SK-N-SH (cell line): ENCODE measurements at regions not wholly inside any gene's neighbourhood (a gene's known extent, or its start where the extent isn't known, plus 50 kb on each side); places are given as distances from the start of the nearest gene placed in this dataset.

ENCODE experiments used
- CTCF ChIA-PET: fragments of 300-600, 350-600 bp; formaldehyde crosslinking; extraction: SDS; loops from one replicate; lab custom pipeline; 2021; lab: Yijun Ruan, JAX
- POLR2A ChIA-PET: fragments of 350-600 bp; sonication (Branson Sonifier 250); formaldehyde crosslinking; extraction: SDS; loops from one replicate; lab custom pipeline; 2020; ENCODE audit warnings: antibody characterized with exemption, inconsistent platforms; lab: Yijun Ruan, JAX
- DNase-seq: peaks from one replicate; pipeline ENCODE4 v3.0.0; 2012
- H2AFZ ChIP-seq: fragments of 200-600 bp; sonication (generic); 2 replicates; pipeline ENCODE4 v1.8.1; 2016; ENCODE audit warnings: antibody characterized with exemption, mild to moderate bottlenecking, low read depth
- H3F3A ChIP-seq: fragments of 200-600 bp; sonication (generic); replicated peaks from 2 replicates; pipeline ENCODE3; 2016; ENCODE audit warnings: antibody characterized with exemption, mild to moderate bottlenecking; ENCODE audit not compliant: insufficient read depth
- H3K27ac ChIP-seq, 2 experiments: fragments of 200-500 bp in 1 of 2; fragments of 200-600 bp in 1 of 2; sonication (Bioruptor generic) in 1 of 2; sonication (generic), shearing (Covaris generic) in 1 of 2; 2 replicates each; pipeline versions ENCODE4 v1.5.1 to v1.6.1; 2014 to 2016; ENCODE audit warnings: low read depth in 2 of 2, inconsistent platforms in 1 of 2, low read length in 1 of 2, mild to moderate bottlenecking in 1 of 2, mixed read lengths in 1 of 2
- H3K27me3 ChIP-seq: fragments of 200-600 bp; sonication (generic), shearing (Covaris generic); 2 replicates; pipeline ENCODE4 v1.6.1; 2016; ENCODE audit warnings: mixed run types; ENCODE audit not compliant: insufficient read depth
- H3K36me3 ChIP-seq, 2 experiments: fragments of 200-500 bp in 1 of 2; fragments of 200-600 bp in 1 of 2; sonication (Bioruptor generic) in 1 of 2; sonication (generic) in 1 of 2; replicated peaks in 1 of 2; 2 replicates each; pipeline versions ENCODE3 to v1.5.1; 2014 to 2016; ENCODE audit warnings: low read length in 1 of 2, mild to moderate bottlenecking in 1 of 2; ENCODE audit not compliant: insufficient read depth in 2 of 2, control insufficient read depth in 1 of 2
- H3K4me1 ChIP-seq, 2 experiments: fragments of 200-500 bp in 1 of 2; fragments of 200-600 bp in 1 of 2; sonication (Bioruptor generic) in 1 of 2; sonication (generic), shearing (Covaris generic) in 1 of 2; 2 replicates each; pipeline versions ENCODE4 v1.5.1 to v1.6.1; 2014 to 2016; ENCODE audit warnings: low read depth in 1 of 2, low read length in 1 of 2, mixed run types in 1 of 2; ENCODE audit not compliant: insufficient read depth in 2 of 2, control insufficient read depth in 1 of 2
- H3K4me2 ChIP-seq: fragments of 200-600 bp; sonication (generic), shearing (Covaris generic); 2 replicates; pipeline ENCODE4 v1.6.1; 2017; ENCODE audit warnings: mixed run types
- H3K4me3 ChIP-seq, 2 experiments: fragments of 200-500 bp in 1 of 2; fragments of 200-600 bp in 1 of 2; sonication (Bioruptor generic) in 1 of 2; sonication (generic), shearing (Covaris generic) in 1 of 2; 2 replicates each; pipeline versions ENCODE4 v1.5.1 to v1.8.1; 2014 to 2016; ENCODE audit warnings: low read depth in 2 of 2, inconsistent platforms in 1 of 2, low read length in 1 of 2, mild to moderate bottlenecking in 1 of 2, mixed read lengths in 1 of 2, moderate library complexity in 1 of 2
- H3K79me2 ChIP-seq: fragments of 200-600 bp; sonication (generic); 2 replicates; pipeline ENCODE4 v1.8.1; 2017; ENCODE audit warnings: mild to moderate bottlenecking; ENCODE audit not compliant: insufficient read depth
- H3K9ac ChIP-seq: fragments of 200-600 bp; sonication (generic); 2 replicates; pipeline ENCODE4 v1.6.1; 2017; ENCODE audit warnings: mixed run types
- H3K9me2 ChIP-seq: fragments of 200-600 bp; sonication (generic); 2 replicates; pipeline ENCODE4 v1.6.1; 2017; ENCODE audit warnings: mixed run types
- H3K9me3 ChIP-seq: fragments of 200-600 bp; sonication (generic); 2 replicates; pipeline ENCODE4 v1.6.1; 2017; ENCODE audit warnings: mixed run types, mild to moderate bottlenecking, moderate library complexity
- H4K20me1 ChIP-seq: fragments of 200-600 bp; sonication (generic); 2 replicates; pipeline ENCODE4 v1.6.1; 2017; ENCODE audit warnings: mild to moderate bottlenecking, mixed run types; ENCODE audit not compliant: insufficient read depth
- FOSL2 ChIP-seq: IDR thresholded peaks from 2 replicates; pipeline ENCODE4 v1.4.0; 2012; ENCODE audit warnings: low read depth, mild to moderate bottlenecking, moderate library complexity, borderline replicate concordance
- FOXJ3 ChIP-seq: sonication (generic); formaldehyde crosslinking; IDR thresholded peaks from 2 replicates; pipeline ENCODE4 v1.5.1; 2020; ENCODE audit warnings: mild to moderate bottlenecking, missing genetic modification reagents
- FOXM1 ChIP-seq: IDR thresholded peaks from 2 replicates; pipeline ENCODE4 v1.4.0; 2012; ENCODE audit warnings: low read depth, mild to moderate bottlenecking
- GABPA ChIP-seq: IDR thresholded peaks from 2 replicates; pipeline ENCODE4 v1.4.0; 2012; ENCODE audit warnings: low read depth, mild to moderate bottlenecking
- MEF2A ChIP-seq: IDR thresholded peaks from 2 replicates; pipeline ENCODE4 v1.4.0; 2012; ENCODE audit warnings: low read depth, borderline replicate concordance
- POLR2AphosphoS5 ChIP-seq: IDR thresholded peaks from 2 replicates; pipeline ENCODE4 v1.6.1; 2012; ENCODE audit warnings: low read depth, low read length
- RXRA ChIP-seq: IDR thresholded peaks from 2 replicates; pipeline ENCODE4 v1.4.0; 2012; ENCODE audit warnings: low read depth, mild to moderate bottlenecking, borderline replicate concordance
- SIN3A ChIP-seq: IDR thresholded peaks from 2 replicates; pipeline ENCODE4 v1.6.1; 2012; ENCODE audit warnings: low read depth, mild to moderate bottlenecking, low read length, moderate library complexity, borderline replicate concordance
- TAF1 ChIP-seq: IDR thresholded peaks from 2 replicates; pipeline ENCODE4 v1.6.1; 2012; ENCODE audit warnings: low read depth, mild to moderate bottlenecking, low read length, moderate library complexity, borderline replicate concordance
- TCF12 ChIP-seq: IDR thresholded peaks from 2 replicates; pipeline ENCODE4 v1.4.0; 2012
- TEAD4 ChIP-seq: IDR thresholded peaks from 2 replicates; pipeline ENCODE4 v1.4.0; 2012; ENCODE audit warnings: mild to moderate bottlenecking, borderline replicate concordance; ENCODE audit not compliant: insufficient read depth
- USF2 ChIP-seq: fragments of 150-350 bp; IDR thresholded peaks from 2 replicates; pipeline ENCODE4 v1.6.1; 2017; ENCODE audit warnings: antibody characterized with exemption, low read length, low read depth, borderline replicate concordance
- WGBS: methylation state at CpG from one replicate; pipeline ENCODE4 v1.1.6; 2017; ENCODE audit warnings: low lambda C conversion rate; 5-methylcytosine and 5-hydroxymethylcytosine counted together
- TF ChIP-seq, protein P1 (sequence below): IDR thresholded peaks from 2 replicates; pipeline ENCODE4 v1.4.0; 2012; ENCODE audit warnings: low read depth, borderline replicate concordance

- no peak for DNase-seq
- Histone ChIP-seq H3K27me3 (no peaks in the 10 kb centered on the region), H3K79me2 (no peaks in the 10 kb centered on the region), H3K9ac (no peak overlapping the region), H3K4me2 (no peak overlapping the region), H3F3A (no peaks in the 10 kb centered on the region), H3K36me3 (no peaks in the 10 kb centered on the region), H4K20me1 (no peaks in the 10 kb centered on the region), H3K4me1 (no peaks in the 10 kb centered on the region; a peak in 1 of 4 replicates), H3K9me3 (no peaks in the 10 kb centered on the region), H3K27ac (no peak overlapping the region), H2AFZ (no peak overlapping the region), H3K9me2 (no peaks in the 10 kb centered on the region), H3K4me3 (no peak overlapping the region)
- whole genome bisulfite sequencing: 10% methylated on average over 1 of the region's 1 CpG
- TF ChIP-seq TAF1: no peak
- no peak for TF ChIP-seq SIN3A
- TF ChIP-seq FOXM1: no peak
- TF ChIP-seq MEF2A: no peak
- no peak for TF ChIP-seq GABPA
- TF ChIP-seq USF2: no peak
- no peak for TF ChIP-seq FOXJ3
- TF ChIP-seq TCF12: no peak
- TF ChIP-seq FOSL2: no peak
- TF ChIP-seq POLR2AphosphoS5: no peak
- TF ChIP-seq, protein P1, sequence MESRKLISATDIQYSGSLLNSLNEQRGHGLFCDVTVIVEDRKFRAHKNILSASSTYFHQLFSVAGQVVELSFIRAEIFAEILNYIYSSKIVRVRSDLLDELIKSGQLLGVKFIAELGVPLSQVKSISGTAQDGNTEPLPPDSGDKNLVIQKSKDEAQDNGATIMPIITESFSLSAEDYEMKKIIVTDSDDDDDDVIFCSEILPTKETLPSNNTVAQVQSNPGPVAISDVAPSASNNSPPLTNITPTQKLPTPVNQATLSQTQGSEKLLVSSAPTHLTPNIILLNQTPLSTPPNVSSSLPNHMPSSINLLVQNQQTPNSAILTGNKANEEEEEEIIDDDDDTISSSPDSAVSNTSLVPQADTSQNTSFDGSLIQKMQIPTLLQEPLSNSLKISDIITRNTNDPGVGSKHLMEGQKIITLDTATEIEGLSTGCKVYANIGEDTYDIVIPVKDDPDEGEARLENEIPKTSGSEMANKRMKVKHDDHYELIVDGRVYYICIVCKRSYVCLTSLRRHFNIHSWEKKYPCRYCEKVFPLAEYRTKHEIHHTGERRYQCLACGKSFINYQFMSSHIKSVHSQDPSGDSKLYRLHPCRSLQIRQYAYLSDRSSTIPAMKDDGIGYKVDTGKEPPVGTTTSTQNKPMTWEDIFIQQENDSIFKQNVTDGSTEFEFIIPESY: no peak
- no peak for TF ChIP-seq TEAD4
- POLR2A ChIA-PET: no interaction called here
- CTCF ChIA-PET: interaction anchor here (0.6 kb wide), 1 partner anchor 436 kb away, joined by 3 read pairs; no protein-coding TSS in a partner anchor
Observed at GRCh38 chr10:106224676-106225075, 939.8 kb downstream of the SORCS1 start.

DNA sequence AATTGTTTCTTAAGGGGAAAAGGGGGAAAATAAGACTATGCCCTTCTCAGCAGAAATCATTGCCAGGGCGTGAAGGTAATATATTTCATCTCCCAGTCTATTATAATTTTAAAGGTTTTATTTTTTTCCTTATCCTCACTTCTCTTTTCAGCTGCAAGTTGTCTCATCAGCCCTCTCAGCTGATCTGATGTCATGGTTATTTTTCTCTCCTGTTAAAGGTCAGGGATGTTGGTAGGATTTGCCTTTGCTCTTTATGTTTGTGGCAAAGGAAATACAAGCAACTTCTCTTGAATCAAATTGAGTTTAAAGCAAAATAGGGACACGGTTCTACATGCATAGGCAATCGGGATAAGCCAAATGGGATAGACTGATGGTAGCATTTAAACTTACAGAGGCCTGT is 946.9 kb downstream of the SORCS1 start:
- Histone ChIP-seq H3K27me3 (no peaks in the 10 kb centered on the region), H3K9me3 (no peaks in the 10 kb centered on the region), H2AFZ (no peak overlapping the region), H4K20me1 (no peaks in the 10 kb centered on the region), H3K4me2 (no peak overlapping the region), H3K4me3 (no peak overlapping the region), H3K27ac (no peak overlapping the region), H3F3A (no peaks in the 10 kb centered on the region), H3K36me3 (no peaks in the 10 kb centered on the region), H3K9me2 (no peaks in the 10 kb centered on the region), H3K4me1 (no peaks in the 10 kb centered on the region), H3K9ac (no peak overlapping the region), H3K79me2 (no peaks in the 10 kb centered on the region)
- ChIA-PET POLR2A (no interaction called here), CTCF (no interaction called here)
- DNase-seq: no peak
- TF ChIP-seq FOXM1: no peak
- TF ChIP-seq RXRA: no peak
- 16% methylated on average over 3 of the region's 3 CpGs for WGBS
